NK-92 treated with Interleukin-12 subunit alpha and Interleukin-12 subunit beta, amount 100 ng/mL, for 24 hours (cell line): ENCODE measurements at regions not wholly inside any gene's neighbourhood (a gene's known extent, or its start where the extent isn't known, plus 50 kb on each side); places are given as distances from the start of the nearest gene placed in this dataset.
A peak's percentile ranks its signal among the peaks of the same experiment; 100 is the strongest.
"Not testable (repeated sequence)": the region's sequence is repeated elsewhere in the genome, so short reads cannot be mapped to it uniquely, and the experiment has no call there.

Experiments
- DNase-seq: peaks from one replicate; lab custom pipeline; 2025; lab: John Stamatoyannopoulos, UW

GRCh38 chr6:105714846-105715245 lies 312.0 kb upstream of the PREP start:
- no peak for DNase-seq

DNA sequence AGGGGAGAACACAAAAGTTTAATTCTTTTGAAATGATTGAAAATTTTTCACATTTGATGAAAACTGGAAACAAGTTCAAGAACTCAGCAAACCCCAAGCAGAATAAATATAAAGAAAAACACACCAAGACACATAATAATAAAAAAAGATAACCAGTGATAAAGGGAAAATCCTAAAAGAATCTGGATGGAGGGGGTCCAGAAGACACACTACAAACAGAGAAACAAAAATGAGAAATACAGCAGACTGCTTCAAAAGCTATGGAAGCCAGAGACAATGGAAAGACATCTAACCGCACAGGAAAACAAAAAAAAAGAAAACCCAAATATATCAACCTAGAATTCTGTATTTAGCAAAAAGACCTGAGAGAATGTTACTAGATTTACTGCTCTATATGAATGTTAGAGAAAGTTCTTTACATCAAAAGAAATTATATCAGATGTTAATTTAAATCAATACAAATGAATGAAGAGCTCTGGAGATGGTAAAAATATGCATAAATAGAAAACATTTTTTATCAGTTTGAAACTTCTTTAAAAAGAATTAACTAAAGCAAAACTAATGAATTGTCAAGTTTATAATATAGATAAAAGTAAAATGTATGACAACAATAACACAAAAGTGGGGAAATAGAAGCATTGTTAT lies 310.7 kb upstream of the PREP start:
- no peak for DNase-seq

- DNase-seq = no peak
Observed at GRCh38 chr6:105711216-105711615, 308.3 kb upstream of the PREP start.

DNA sequence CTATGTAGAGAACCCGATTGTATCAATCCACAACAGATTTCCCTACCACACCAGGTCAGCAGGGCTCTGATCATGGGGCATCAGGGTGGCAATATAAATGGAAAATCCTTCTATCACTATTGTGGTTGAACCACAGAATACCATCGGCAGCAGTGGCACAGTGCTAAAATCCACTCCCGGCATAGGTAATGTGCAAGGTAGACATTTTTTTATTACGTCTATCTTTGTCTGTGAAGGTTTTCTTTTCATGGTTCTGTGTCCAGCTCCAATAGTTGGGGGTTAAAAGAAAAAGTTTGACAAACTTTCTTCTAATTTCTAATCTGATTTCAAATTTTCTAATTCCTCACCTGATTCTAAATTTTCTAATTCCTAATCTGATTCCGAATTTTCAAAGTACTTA lies 302.7 kb upstream of the PREP start:
- no peak for DNase-seq

DNA sequence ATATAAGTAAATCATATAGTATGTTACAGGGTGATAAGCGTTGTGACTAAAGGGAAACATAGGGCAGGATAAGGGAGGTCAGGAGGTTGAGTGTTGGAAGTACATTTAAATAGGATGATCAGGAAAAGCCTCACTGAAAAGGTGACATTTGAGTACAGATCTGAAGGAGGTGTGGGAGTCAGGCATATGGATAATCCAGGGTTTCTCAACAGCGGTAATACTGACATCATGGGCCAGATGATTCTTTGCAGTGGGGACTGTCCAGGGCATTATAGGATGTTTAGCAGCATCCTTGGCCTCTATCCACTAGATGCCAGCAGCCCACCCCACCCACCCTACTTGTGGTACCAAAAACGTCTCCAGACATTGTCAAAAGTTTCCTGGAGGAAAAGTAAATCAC lies 292.6 kb upstream of the PREP start:
- no peak for DNase-seq

DNA sequence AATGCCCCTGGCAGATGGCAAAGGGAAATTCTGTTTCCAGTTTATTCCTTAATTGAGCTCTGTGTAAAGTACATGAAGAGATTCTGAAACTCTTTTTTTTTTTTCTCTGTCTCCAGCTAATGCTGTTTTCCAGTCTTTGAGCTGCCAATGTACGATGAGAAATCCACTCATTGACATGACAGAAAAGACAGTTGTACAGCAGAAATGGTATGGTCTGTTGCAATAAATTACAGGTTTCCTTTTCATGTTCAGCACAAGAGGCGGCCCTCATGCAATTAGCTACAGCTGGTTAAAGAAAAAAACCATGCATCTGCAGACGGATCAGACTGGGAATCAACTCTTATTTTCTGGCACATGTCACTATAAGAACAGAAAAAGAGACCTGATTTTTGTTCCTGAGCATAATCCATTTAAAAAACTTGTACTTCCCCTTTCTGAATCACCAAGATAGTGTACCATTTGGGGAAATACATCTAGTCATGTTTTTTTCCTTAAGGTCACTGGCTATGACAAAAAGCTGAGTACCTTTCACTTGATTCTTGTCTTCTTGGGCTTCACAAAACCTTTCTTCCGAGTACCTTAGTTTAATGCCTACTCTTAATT lies 289.8 kb upstream of the PREP start:
- no peak for DNase-seq

DNA sequence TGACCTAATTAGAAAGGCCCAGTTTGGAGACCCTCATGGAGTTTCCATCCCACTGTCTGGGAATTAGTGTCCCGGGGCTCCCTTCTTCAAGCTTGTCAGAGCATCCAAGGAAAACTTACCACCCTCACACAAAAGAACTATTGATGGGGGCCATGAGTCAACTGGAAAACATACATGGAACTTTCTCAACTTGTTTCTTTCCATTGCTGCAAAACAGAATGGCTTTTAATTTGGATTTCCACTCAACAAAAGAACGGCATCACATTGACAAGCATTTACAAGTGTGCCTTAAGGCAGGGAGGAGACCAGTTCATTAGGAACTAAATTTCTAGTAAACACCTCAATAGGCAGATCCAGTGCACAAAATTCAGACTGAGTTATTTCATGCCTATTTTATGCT lies 289.1 kb upstream of the PREP start:
- DNase-seq = no peak

DNA sequence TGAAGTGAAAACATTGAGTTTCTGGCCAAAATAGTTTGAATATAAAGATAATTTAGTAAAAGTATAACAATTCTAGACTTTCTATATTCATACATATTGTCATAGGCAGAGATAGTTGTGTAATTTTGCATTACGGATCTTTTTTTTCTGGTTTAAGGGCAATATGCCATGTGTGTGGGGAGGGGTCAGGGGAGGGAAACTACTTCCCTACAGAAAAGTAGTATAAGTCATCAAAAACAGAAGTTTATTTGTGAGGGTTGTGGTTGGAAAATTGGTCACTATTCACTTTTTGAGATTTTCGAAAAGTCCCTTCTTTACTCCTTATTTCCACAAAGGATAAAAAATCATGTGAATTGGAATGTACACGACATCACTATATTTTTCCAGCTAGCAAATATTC lies 288.2 kb upstream of the PREP start:
- no peak for DNase-seq

DNA sequence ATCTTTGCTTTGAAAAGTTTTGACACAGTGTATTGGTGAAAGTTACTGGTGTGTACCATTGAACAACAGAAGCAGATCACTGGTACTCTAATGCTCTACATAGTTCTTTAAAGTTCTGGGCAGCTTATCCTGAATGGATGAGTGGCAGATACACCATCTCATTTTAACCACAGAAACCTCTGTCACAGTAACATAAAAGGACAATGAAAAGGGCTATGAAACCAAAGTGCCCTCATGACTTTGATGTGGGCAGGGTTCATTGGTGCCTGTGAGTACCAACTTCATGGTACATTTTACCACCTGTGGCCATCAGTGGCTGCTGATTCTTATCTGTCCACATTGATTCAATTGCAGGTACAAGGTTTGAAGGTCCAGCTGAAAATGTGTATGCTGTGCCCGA lies 285.7 kb upstream of the PREP start:
- DNase-seq = no peak

GRCh38 chr6:105686793-105687192 lies 283.9 kb upstream of the PREP start:
- DNase-seq = not testable (repeated sequence)

DNA sequence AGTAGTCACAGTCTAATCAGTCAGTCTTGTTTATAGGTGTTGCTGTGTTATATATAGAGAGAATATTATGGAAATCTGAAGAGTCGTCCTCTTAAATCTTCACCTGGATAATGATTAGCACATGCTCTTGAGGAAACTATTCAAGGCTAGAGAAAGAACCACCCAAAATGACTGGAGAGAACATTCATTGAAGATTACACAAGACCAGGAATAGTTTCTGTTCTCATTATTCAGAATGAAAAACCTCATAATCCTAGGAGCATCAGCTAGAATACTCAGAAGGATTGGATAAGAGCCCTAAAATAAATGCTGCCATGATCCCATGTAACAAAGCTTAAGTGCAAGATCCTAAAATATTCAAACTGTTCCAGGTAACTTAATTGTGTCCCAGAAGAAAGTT lies 278.2 kb upstream of the PREP start:
- no peak for DNase-seq

DNA sequence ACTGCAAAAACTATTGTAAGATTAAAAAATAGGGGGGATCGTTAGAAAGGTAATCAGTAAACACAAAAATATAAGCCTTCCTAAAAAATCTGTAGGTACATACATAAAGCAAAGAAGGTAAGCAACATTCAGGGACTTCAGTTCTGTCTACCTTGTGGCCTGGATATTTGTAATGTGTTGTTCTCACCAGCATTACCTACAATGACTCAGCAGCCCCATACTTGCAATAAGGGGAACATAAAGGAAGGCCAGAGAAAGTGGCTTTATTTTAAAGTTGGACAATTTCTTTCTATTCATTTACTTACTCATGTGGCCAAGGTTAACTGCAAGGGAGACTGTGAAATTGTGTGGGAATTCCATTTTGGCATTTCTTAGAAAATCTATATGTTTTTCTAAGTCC lies 277.2 kb upstream of the PREP start:
- DNase-seq = no peak

DNA sequence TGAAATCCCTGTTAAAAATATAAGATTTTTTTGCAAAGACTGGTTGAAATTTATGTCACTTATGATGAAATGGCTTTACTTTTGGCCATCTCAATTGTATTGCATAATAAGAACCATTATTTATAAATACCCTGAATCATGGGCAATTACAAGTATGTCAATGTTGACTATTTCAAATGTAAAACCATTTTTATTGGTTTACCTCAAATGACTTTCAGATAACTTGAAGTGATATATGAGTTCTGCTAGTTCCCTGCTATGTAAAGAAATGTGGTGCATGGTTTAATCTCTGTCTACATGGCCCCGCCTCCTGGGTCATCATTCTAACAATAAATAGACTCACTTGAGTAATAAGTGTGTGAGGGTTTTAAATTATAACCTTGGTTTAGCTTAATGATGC lies 275.6 kb upstream of the PREP start:
- DNase-seq = no peak

- no peak for DNase-seq
Observed at GRCh38 chr6:105677671-105678475, 275.0 kb upstream of the PREP start.

GRCh38 chr6:105676857-105677256 lies 274.0 kb upstream of the PREP start:
- DNase-seq = no peak

DNA sequence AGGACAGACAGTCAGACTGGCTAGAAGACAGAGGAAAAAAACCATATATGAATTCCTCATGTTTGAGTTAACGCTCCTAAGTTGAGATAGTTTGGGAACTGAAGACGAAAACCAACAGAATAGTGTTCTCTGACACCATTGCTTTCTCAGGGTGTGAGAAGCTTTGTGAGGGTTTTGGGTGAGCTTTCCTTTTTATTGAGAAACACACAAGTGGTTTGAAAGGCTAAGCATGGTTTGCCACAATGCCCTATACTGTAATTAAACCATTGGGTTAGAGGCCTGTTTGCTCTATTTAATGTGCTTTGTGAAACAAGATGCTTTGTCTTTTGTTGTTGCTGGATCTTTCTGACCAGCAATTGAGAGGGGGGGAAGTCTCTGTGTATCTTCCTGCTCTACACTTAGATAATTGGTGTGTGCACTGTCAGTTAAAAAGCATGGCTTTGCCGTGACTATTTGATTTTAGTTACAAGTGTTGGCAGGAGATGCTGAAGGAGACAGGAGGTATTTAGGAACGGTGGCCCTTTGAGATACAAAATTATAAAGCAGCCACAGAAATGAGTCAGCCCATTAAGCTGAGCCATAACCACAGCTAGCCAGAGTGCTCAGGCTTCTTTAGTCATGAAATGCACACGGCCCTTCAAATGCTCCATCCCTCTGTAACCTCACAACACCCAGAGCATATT lies 273.0 kb upstream of the PREP start:
- DNase-seq = peak; percentile 20

DNA sequence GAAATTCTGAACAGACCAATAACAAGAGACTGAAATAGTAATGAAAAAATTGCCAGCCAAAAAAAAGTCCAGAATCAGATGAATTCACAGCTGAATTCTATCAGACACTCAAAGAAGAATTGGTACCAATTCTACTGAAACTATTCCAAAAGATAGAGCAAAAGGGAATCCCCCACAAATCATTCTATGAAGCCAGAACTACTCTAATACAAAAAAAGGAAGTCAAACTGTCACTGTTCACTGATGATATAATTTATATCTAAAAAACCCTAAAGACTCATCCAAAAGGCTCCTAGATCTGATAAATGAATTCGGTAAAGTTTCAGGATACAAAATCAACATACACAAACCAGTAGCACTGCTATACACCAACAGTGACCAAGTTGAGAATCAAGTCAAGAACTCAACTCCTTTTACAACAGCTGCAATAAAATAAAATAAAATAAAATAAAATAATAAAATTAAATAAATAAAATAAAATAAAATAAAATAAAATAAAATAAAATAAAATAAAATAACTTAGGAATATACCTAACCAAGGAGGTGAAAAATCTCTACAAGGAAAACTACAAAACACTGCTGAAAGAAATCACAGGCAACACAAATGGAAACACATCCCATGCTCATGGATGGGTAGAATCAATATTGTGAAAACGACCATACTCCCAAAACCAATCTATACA lies 270.1 kb upstream of the PREP start:
- DNase-seq = not testable (repeated sequence)

DNA sequence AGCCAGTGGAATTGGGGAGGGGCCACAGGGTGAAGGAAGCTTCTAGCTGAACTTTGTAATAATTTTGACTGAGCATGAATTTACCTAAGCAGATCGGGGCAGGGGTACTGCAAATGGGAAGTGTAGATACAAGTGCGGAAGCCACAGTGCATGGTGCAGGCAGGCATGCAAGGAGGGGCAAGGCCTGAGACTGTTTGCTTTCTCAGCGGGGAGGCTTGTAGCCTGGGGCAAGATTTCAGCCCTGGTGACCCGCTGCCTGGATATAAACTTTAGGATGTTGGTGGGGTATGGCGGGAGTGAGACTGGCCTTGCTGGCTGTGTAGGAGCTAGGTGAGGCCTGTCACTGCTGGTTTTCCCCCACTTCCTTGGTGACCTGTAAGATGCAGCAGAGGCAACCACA lies 266.4 kb upstream of the PREP start:
- DNase-seq = no peak

- DNase-seq = no peak
Observed at GRCh38 chr6:105667056-105667455, 264.2 kb upstream of the PREP start.

- DNase-seq = no peak
Observed at GRCh38 chr6:105664931-105665330, 262.0 kb upstream of the PREP start.

GRCh38 chr6:105651969-105652368 lies 249.1 kb upstream of the PREP start:
- no peak for DNase-seq

GRCh38 chr6:105650347-105650746 lies 247.5 kb upstream of the PREP start:
- DNase-seq = no peak
